Hematopoietic multipotent progenitor cell treated with erythropoietin and hydrocortisone succinate and interleukin-3 and kit ligand, for 8 days (in vitro differentiated cells): ENCODE measurements at regions not wholly inside any gene's neighbourhood (a gene's known extent, or its start where the extent isn't known, plus 50 kb on each side); places are given as distances from the start of the nearest gene placed in this dataset.

Experiments used
- DNase-seq: peaks from one replicate; pipeline ENCODE4 v3.0.0-alpha.2; 2015

- DNase-seq: no peak
Measured at GRCh38 chr22:27492566-27493201, 308.9 kb downstream of the MN1 start.

GRCh38 chr22:27493796-27494195 lies 307.8 kb downstream of the MN1 start:
- DNase-seq: no peak

- no peak for DNase-seq
Measured at GRCh38 chr22:27494785-27495184, 306.8 kb downstream of the MN1 start.

GRCh38 chr22:27495325-27495724 lies 306.2 kb downstream of the MN1 start:
- no peak for DNase-seq

GRCh38 chr22:27499121-27499520 lies 302.4 kb downstream of the MN1 start:
- no peak for DNase-seq

- DNase-seq: no peak
Measured at GRCh38 chr22:27501191-27501936, 300.2 kb downstream of the MN1 start.

- DNase-seq: no peak
Measured at GRCh38 chr22:27502327-27502726, 299.2 kb downstream of the MN1 start.

- DNase-seq: no peak
Measured at GRCh38 chr22:27504360-27505253, 296.9 kb downstream of the MN1 start.

GRCh38 chr22:27507111-27507611 lies 294.4 kb downstream of the MN1 start:
- no peak for DNase-seq

- DNase-seq: no peak
Measured at GRCh38 chr22:27507935-27508526, 293.5 kb downstream of the MN1 start.

- no peak for DNase-seq
Measured at GRCh38 chr22:27509132-27509920, 292.2 kb downstream of the MN1 start.

GRCh38 chr22:27510024-27510423 lies 291.5 kb downstream of the MN1 start:
- DNase-seq: no peak

- no peak for DNase-seq
Measured at GRCh38 chr22:27512283-27512761, 289.2 kb downstream of the MN1 start.

- no peak for DNase-seq
Measured at GRCh38 chr22:27513021-27513420, 288.5 kb downstream of the MN1 start.

GRCh38 chr22:27514601-27515523 lies 286.7 kb downstream of the MN1 start:
- no peak for DNase-seq

GRCh38 chr22:27517361-27518155 lies 284.0 kb downstream of the MN1 start:
- DNase-seq: no peak

GRCh38 chr22:27518531-27519340 lies 282.8 kb downstream of the MN1 start:
- DNase-seq: no peak

GRCh38 chr22:27523711-27524110 lies 277.8 kb downstream of the MN1 start:
- no peak for DNase-seq

GRCh38 chr22:27525711-27526110 lies 275.8 kb downstream of the MN1 start:
- no peak for DNase-seq
